Activated T-helper 17 cell treated with anti-CD3 and anti-CD28 coated beads, Interleukin-2, amount 50 U/mL, for 72 hours (primary cell): ENCODE measurements at regions not wholly inside any gene's neighbourhood (a gene's known extent, or its start where the extent isn't known, plus 50 kb on each side); places are given as distances from the start of the nearest gene placed in this dataset.

ENCODE experiments used
- ATAC-seq: fragments of 150-1000 bp; cut with Tn5 transposase; replicated peaks from 2 replicates; pipeline ENCODE4 v1.10.0; 2021; ENCODE audit warnings: mild to moderate bottlenecking, moderate library complexity
- H3K27ac Mint-ChIP-seq: one replicate; pipeline ENCODE4 v1.8.0; 2022; ENCODE audit warnings: mixed read lengths
- H3K27me3 Mint-ChIP-seq: one replicate; pipeline ENCODE4 v1.8.0; 2022; ENCODE audit warnings: mixed read lengths
- H3K36me3 Mint-ChIP-seq: one replicate; pipeline ENCODE4 v1.8.0; 2022; ENCODE audit warnings: low read depth, mild to moderate bottlenecking, mixed read lengths
- H3K4me1 Mint-ChIP-seq: one replicate; pipeline ENCODE4 v1.8.0; 2022; ENCODE audit warnings: mixed read lengths
- H3K4me3 Mint-ChIP-seq: one replicate; pipeline ENCODE4 v1.8.0; 2022; ENCODE audit warnings: mild to moderate bottlenecking, mixed read lengths
- H3K9me3 Mint-ChIP-seq: one replicate; pipeline ENCODE4 v1.8.0; 2022; ENCODE audit warnings: mixed read lengths

- H3K4me1 Mint-ChIP-seq = peaks cover 8% of the 10 kb centered on the region
- no peaks in the 10 kb centered on the region for H3K36me3 Mint-ChIP-seq
- H3K4me3 Mint-ChIP-seq = no peak overlapping the region
- H3K27me3 Mint-ChIP-seq = no peaks in the 10 kb centered on the region
- no peaks in the 10 kb centered on the region for H3K9me3 Mint-ChIP-seq
- ATAC-seq = no peak
- H3K27ac Mint-ChIP-seq = no peak overlapping the region
These were observed 62.5 kb upstream of the C1GALT1C1 start for GRCh38 chrX:120692319-120692718.

DNA sequence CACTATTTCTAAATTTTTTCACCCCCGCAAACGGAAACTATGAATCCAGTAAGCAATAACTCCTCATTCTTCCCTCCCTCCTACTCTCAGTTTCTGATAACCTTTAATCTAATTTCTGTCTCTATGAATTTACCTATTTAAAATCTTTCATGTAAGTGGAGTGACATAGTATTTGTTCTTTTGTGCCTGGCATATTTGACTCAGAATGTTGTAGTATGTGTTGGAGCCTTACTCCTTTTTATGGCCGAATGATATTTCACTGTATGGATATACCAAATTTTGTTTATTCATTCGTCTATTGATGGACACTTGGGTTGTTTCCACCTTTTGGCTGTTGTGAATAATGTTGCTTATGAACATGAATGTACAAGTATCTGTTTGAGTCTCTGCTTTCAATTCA lies 61.1 kb upstream of the C1GALT1C1 start:
- Mint-ChIP-seq H3K27me3 (no peaks in the 10 kb centered on the region), H3K27ac (no peak overlapping the region), H3K9me3 (no peaks in the 10 kb centered on the region), H3K4me1 (no peaks in the 10 kb centered on the region), H3K4me3 (no peak overlapping the region), H3K36me3 (no peaks in the 10 kb centered on the region)
- no peak for ATAC-seq

DNA sequence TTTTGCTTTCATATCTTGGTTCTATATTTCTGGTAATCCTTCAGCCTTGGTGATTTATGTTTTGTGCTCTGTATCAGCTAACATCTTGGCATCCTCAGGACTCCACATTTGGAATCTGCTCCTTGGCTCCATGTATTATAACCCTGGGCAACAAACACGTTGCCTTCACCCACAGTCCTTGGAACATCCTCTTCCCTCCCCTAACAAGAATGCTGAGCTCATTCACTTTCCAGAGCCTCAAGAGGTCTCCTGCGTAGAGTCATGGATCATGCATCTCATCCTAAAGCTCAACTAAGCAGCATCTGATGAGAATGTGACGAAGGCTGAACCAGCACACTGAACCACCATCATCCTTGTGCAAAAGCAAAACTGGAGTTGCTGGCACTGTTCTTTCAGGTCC lies 60.5 kb upstream of the C1GALT1C1 start:
- no peak for ATAC-seq

GRCh38 chrX:120680090-120680489 lies 50.2 kb upstream of the C1GALT1C1 start:
- H3K4me1 Mint-ChIP-seq = peaks cover 15% of the 10 kb centered on the region
- H3K27ac Mint-ChIP-seq = no peak overlapping the region
- no peak for ATAC-seq
- peaks cover 6% of the 10 kb centered on the region for H3K36me3 Mint-ChIP-seq
- peaks cover 4% of the 10 kb centered on the region for H3K9me3 Mint-ChIP-seq
- H3K4me3 Mint-ChIP-seq = peak overlapping the region; percentile 54
- no peaks in the 10 kb centered on the region for H3K27me3 Mint-ChIP-seq

More for the DNA sequence above, 60.5 kb upstream of the C1GALT1C1 start:
- Mint-ChIP-seq H3K27ac (no peak overlapping the region), H3K4me1 (no peaks in the 10 kb centered on the region), H3K4me3 (no peak overlapping the region), H3K9me3 (no peaks in the 10 kb centered on the region), H3K27me3 (no peaks in the 10 kb centered on the region), H3K36me3 (no peaks in the 10 kb centered on the region)
